ENCODE measurements at regions not wholly inside any gene's neighbourhood (a gene's known extent, or its start where the extent isn't known, plus 50 kb on each side); places are given as distances from the start of the nearest gene placed in this dataset.

DNA sequence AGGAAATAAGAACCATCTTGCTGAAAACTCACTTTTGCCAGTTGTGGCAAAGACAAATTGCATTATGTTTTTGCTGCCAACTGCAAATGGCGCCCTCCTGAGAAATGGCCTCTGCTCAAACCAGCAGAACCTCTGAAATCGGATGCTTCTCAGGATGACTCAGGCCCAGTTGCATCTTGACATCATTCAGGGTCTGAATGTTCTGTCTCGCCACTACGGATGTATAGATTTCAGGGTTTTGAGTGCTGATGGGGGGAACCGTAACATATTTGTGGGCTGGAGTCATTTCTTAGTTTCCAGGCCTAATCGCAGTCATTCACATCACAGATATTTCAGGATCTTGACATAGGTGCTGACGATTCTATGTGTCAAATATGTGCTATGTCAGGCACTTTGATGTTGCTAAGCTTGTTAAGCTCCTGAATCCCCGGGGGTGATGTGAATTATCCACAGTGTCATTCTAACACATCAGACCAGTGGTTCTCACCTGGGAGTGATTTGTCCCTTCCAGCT lies 207.1 kb downstream of the NFATC2 start:
- peak; percentile 73 for DNase-seq (ENCODE audit: low spot score)

DNA sequence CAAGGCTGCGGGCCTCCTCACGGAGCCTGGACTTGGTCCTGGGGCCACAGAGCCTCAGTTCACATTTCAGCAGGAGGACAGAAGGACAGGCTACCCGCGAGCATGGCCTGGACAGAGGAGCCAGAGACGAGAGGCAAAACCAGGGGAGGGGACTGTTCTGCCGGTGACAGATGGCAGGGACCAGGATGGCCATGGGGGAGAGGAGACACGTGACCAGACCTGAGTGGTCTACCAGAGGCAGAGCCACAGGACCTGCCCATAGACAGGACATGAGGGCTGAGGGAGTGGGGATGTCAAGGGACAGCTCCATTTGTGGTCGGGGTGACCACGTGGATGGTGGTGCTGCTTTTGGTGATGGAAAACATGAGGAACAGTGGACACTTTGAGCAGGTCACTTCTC lies 207.9 kb downstream of the NFATC2 start:
- DNase-seq (ENCODE audit: low spot score): no peak

GRCh38 chr20:51333971-51334370 lies 208.5 kb downstream of the NFATC2 start:
- DNase-seq (ENCODE audit: low spot score): no peak

DNA sequence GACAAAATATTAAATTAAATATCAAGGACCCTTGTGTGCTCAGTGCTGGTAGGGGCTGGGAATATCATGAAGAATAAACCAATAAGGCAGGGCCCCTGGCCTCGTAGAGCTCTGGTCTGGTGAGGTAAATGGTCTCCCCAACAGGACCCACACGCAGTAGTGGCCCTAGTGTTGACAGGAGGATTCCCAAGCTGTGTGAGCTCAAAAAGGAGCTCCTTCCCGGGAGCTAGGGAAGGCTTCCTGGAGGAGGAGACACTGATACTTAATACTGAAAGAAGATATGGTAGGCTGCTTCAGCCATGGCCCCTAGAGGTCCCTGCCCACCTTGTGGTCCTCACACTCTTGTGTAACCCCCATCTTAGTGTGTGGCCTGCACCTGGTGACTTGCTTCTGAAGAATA lies 209.1 kb downstream of the NFATC2 start:
- no peak for DNase-seq (ENCODE audit: low spot score)

DNA sequence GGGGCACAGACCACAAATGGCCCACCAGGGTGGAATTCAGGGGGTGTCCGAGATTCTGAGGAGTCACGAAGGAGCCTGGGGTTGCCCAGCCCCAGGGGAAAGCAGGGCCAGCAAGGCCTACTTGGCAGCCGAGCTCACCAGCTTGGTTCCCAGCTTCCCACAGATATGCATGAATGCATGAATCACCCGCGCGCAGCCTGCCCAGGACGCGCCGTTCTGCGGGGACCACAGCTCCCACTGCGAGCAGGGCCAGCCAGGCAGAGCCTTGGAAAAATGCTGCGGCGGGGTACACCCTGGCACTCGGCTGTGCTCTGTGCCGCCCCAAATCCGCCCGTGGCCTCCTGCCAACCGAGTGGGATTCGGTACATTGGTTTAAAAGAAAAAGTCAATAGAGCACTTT lies 211.0 kb downstream of the NFATC2 start:
- DNase-seq (ENCODE audit: low spot score): no peak

DNA sequence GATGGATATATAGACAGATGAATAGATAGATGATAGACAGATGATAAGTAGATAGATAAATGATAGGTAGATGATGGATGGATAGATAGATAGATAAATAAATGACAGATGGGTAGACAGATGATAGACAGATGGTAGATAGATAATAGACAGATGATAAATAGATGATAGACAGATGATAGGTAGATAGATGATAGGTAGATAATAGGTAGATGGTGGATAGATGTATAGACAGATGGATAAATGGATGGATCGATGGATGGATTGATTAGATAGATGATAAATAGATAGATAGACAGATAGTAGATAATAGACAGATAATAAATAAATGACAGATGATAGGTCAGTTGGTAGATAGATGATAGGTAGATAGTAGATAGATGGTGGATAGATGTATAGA lies 212.7 kb downstream of the NFATC2 start:
- no peak for DNase-seq (ENCODE audit: low spot score)

DNA sequence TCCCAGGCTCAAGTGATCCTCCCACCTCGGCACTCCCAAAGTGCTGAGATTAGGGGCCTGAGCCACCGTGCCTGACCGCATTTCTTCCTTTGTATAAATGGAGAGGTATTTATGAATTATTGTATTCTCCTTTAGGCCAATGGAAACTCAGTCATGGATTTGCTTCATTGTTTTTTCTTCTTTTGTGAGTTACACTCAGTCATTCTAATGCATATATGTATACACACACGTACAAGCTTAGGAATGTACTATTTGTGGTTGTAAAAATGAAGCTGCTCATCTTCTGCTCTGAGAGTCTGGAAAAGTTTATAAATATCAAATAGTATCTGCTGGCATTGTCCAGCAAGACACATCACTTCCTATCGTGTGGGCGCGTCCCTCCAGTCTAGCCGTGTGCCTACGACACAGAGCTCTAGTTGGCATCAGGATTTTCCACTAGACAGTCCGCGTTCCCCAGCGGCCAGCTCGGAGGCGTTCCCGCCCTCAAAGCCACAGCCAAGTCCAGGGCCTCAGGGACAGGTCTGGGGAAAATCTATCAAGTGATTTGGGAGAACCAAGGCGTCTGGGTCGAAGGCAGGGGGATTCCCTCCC lies 215.2 kb downstream of the NFATC2 start:
- DNase-seq (ENCODE audit: low spot score): no peak

DNA sequence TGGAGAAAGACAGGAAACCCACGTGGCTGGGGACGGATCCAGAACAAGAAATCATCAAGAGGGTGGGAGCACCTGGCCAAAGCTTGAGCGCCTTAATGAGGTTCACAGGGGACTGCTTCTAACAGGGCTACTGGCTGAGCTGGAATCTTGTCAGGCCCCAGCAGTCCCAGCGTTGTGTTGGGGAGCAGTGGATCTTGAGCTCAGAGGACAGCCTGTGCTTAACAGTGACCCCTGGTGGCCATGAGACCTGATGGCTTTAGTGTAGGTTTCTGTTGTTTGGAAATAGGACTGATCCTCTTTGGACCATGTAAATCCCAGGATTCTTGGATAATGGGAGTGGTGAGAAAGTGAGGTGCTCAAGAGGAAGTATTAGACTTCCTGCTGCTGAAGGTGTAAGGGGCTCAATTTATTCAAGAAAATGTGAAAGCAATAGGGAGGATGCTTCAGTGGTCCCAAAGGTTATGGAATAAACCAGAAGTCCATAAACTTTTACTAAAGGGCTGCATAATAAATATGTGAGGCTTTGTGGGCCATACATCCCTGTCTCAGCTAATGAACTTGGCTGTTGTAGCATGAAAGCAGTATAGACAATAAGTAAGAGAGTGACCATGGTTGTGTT lies 216.2 kb downstream of the NFATC2 start:
- peak; percentile 70 for DNase-seq (ENCODE audit: low spot score)

- DNase-seq (ENCODE audit: low spot score): no peak
Observed at GRCh38 chr20:51322164-51322707, 220.3 kb downstream of the NFATC2 start.

DNA sequence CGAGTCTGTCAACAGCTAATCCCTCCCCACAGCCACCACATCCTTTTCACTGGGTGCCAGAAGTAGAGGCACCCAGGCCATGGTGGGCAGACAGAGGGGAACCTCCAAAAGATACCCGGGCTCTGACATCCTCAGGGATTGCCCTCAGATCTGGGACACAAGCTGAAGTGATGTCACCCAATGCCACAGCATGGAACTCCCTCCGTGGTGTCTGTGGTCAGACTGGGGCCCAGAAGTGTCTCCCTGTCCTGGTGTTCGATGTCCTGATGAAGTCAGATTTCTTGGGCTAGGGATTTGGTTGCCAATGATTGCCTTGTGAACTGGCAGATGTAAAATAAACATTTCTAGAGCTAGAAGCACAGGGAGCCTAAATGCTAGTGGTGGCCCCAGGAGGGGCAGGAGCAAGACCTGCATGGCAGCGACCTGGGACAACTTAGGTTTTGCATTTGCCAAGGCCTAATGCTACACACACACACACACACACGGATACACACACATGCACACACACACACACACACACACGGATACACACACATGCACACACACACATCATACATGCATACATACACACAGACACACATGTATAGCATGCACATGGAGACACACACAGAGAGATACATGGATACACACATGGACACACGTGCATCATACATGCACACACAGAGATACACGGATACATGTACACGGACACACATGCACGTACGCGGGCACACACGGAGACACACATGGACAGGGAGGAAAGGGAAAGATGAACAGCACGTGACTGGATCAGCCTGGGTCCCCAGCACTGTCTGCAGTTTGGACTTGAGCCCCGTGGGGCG lies 221.0 kb downstream of the NFATC2 start:
- DNase-seq (ENCODE audit: low spot score): no peak

DNA sequence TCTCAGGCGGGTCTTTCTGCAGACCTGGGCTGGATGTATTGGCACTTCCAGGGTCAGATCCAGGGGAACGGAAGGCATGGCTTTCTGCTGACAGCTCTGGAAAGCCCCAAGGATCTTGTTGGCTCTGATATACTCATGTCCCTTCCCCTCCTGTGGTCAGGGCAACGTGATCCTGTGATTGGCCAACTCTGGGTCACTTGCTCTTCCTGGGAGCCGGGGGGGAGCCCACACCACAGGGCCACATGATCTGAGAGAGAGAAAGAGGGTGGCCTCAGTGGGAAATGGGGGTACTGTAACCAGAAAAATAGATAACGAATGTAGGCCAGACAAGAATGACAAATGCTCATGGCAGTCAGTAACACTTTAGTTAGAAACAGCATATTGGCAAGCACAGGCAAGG lies 223.0 kb downstream of the NFATC2 start:
- no peak for DNase-seq (ENCODE audit: low spot score)

DNA sequence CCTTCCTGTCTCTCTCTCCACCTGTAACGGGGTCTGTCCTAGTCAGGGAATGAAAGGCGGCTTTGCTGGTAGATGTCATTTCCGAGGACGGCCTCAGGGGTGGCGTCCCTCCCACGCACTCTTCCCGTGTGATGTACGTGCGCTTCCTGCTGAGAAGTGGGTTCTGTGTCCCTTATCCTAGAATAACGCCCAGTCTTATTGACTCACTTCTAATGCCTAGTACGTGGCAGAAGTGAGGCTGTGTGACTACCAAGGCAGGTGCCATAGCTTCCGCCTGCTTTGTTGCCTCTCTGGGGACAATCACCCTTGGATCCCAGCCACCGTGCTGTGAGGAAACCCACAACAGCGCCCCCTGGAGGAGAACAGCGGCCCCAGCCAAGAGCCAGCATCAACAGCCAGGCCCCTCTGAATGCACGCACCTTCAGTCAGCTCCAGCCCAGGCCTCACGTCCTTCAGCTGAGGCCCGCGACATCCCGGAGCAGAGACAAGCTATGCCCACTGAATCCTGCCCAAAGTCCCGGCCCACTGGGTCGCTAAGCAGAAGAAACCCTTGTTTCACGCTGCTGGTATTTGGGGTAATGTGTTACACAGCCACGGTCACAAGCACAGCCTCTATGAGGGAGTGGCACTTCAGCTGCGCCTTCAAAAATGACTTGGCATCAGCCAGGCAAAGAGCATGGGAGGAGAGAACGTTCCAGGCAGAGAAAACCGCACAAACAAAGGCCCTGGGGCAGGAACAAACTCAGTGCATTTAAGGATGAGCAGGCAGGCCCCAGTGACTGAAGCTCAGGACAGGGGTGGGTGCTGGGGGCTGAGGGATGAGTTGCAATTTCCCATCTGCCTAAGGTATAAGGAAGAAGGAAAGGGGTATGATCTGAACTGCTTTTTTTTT lies 224.2 kb downstream of the NFATC2 start:
- peak; percentile 28 for DNase-seq (ENCODE audit: low spot score)

DNA sequence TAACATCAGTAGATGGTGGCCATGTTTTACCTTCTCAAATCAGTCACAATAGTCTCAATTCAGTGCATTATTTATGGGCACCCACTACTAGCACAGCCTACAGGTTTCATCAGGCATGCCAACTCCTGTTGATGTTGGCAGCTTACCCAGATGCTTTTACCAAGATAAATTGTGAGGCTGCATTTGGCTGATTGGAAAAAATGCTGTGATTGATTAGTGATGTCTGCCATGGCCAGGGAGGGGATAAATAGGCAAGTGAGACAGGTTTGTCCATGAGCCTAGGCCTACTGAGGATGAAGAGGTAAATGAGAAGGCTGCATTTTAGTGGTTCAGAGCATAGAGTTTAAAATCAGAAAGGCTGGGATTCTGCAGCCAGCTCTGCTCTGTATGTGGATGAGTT lies 227.1 kb downstream of the NFATC2 start:
- DNase-seq (ENCODE audit: low spot score): no peak

- DNase-seq (ENCODE audit: low spot score): no peak
Observed at GRCh38 chr20:51313358-51313827, 229.1 kb downstream of the NFATC2 start.

DNA sequence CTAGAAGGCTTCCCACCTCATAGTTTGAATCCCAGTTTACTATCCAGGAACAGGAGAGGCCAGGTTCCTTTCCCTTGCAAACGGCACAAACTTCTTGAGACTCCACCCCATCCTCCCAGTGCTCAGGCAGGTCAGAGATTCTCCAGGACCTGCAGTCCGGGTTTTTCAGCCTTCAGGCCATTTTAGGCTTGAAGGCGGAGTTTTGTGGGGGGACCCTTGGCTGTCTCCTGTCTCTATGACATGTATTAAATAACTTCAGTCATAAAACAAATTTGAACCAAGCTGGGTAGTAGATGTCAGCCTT lies 230.1 kb downstream of the NFATC2 start:
- DNase-seq (ENCODE audit: low spot score): no peak

- no peak for DNase-seq (ENCODE audit: low spot score)
Observed at GRCh38 chr20:51311636-51312479, 230.7 kb downstream of the NFATC2 start.

DNA sequence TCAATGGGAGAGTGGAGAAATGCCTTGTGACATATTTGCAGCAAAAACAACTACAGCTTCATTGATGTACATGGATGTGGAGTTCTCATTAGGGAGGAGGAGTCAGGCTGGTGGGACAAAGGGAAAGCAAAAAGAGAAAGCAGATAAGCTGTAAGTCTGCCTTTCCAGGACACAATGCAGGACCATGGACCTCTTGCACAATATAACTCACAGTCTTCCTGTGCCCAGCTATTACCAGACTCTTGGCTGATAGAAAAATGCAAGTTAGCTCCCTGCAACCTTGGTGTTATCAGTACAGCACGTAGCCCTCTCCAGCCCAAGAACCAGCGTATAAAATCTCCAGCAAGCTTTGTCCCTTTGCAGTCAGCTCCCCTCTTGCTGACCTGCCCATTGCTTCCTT lies 232.3 kb downstream of the NFATC2 start:
- DNase-seq (ENCODE audit: low spot score): no peak

DNA sequence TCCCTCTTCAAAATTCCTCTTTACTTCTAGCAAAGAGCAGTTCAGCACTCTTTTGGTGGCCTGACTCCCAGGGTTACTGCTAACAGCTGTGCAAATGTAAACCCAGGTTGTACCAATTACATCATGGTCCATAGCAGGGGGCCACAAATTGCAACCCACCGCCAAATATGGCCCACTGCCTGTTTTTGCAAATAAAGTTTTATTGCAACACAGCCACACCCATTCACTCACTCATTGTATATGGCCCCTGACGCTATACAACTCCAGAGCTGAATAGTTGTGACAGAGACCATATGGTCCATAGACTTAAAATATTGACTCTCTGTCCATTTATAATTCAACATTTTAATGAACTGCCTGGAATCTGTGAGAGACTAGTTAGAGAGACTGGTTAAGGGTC lies 233.4 kb downstream of the NFATC2 start:
- no peak for DNase-seq (ENCODE audit: low spot score)

- DNase-seq (ENCODE audit: low spot score): peak; percentile 72
Observed at GRCh38 chr20:51306521-51307358, 235.8 kb downstream of the NFATC2 start.

DNA sequence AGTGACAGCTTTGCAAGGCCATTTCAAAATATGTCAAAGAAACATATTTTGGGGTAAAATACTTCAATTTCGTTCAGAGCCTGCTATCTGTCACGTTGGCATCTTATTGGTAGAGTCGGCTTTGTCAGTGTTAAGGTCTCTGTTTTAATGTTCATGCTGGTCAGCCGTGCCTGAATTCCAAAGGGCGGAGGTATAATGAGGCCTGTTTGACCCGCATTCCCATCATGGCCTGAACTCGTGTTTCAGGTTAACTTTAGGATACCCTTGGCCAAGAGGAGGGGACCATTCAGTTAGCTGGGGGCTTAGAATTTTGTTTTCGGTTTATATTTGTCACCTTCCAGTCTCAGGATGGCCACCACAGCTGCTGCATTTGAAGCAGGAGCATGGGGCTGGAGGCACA lies 236.4 kb downstream of the NFATC2 start:
- DNase-seq (ENCODE audit: low spot score): no peak

All from SW480 (cell line).